ENCODE measurements at regions not wholly inside any gene's neighbourhood (a gene's known extent, or its start where the extent isn't known, plus 50 kb on each side); places are given as distances from the start of the nearest gene placed in this dataset.

GRCh38 chr2:103155308-103155707 lies 393.5 kb downstream of the TMEM182 start:
- Mint-ChIP-seq H3K4me1 (no peaks in the 10 kb centered on the region), H3K27me3 (ENCODE audit: low read depth) (no peaks in the 10 kb centered on the region; the same call in none of the 2 replicates), H3K9me3 (peaks cover 10 to 12% of the 10 kb centered on the region in 2 experiments; a peak in 4 of 5 replicates), H3K27ac (no peak overlapping the region), H3K4me3 (no peak overlapping the region), H3K36me3 (ENCODE audit: insufficient read depth in 1 of 3, low read depth in 3 of 3) (peaks cover 0 to 8% (median 3%) of the 10 kb centered on the region in 3 experiments; a peak in 4 of 7 replicates)
- Histone ChIP-seq H3K9ac (ENCODE audit: extremely low read depth, insufficient read length, low read length) (no peak overlapping the region), H3K14ac (ENCODE audit: insufficient read depth, low read length) (no peak overlapping the region), H2AFZ (ENCODE audit: low read length) (no peak overlapping the region), H3K27ac (ENCODE audit: insufficient read length, low read depth, low read length) (no peak overlapping the region), H3K79me1 (ENCODE audit: insufficient read depth, low read depth, low read length, poor library complexity, severe bottlenecking) (no peaks in the 10 kb centered on the region), H3T11ph (ENCODE audit: low read length) (no peak overlapping the region), H4K8ac (replicated peaks; ENCODE audit: insufficient read length, low read depth, low read length) (no peak overlapping the region), H3K18ac (ENCODE audit: insufficient read length, low read depth, low read length) (no peak overlapping the region), H4K20me1 (ENCODE audit: control insufficient read depth, insufficient read depth, insufficient read length) (no peaks in the 10 kb centered on the region), H3K27me3 (ENCODE audit: insufficient read depth, low read length) (no peaks in the 10 kb centered on the region), H2BK120ac (ENCODE audit: low read depth, low read length, poor library complexity, severe bottlenecking) (no peak overlapping the region), H2AK5ac (ENCODE audit: insufficient read length, low read length) (no peak overlapping the region), H3K4me1 (ENCODE audit: insufficient read depth, low read length) (no peaks in the 10 kb centered on the region), H3K23me2 (ENCODE audit: insufficient read length, low read depth, low read length, poor library complexity, severe bottlenecking) (no peaks in the 10 kb centered on the region), H2BK5ac (ENCODE audit: insufficient read length, low read length) (no peak overlapping the region), H3K56ac (ENCODE audit: insufficient read length, low read depth, low read length) (no peak overlapping the region), H2BK15ac (ENCODE audit: low read depth, low read length) (no peak overlapping the region), H3K4me2 (ENCODE audit: insufficient read depth, insufficient read length, low read length) (no peak overlapping the region), H3K4ac (ENCODE audit: low read depth, low read length) (no peak overlapping the region), H3K23ac (ENCODE audit: insufficient read length, low read depth, low read length) (no peak overlapping the region), H4K91ac (ENCODE audit: insufficient read length, low read depth, low read length) (no peak overlapping the region), H3K79me2 (ENCODE audit: insufficient read depth, low read length) (no peaks in the 10 kb centered on the region), H2BK12ac (ENCODE audit: insufficient read length, low read depth, low read length) (no peak overlapping the region), H2BK20ac (ENCODE audit: low read depth, low read length, poor library complexity, severe bottlenecking) (no peak overlapping the region), H3K9me3 (ENCODE audit: control insufficient read depth, low read depth, low read length) (no peaks in the 10 kb centered on the region), H4K5ac (ENCODE audit: insufficient read length, low read depth, low read length) (no peak overlapping the region)
- no peak for TF ChIP-seq CTCF (conservative IDR thresholded peaks at IDR 0.05)
- no CpG with 5 or more reads among the region's 3 CpGs for WGBS (ENCODE audit: extremely low coverage, insufficient read length, low lambda C conversion rate)
- no peak for DNase-seq
